ENCODE measurements at regions not wholly inside any gene's neighbourhood (a gene's known extent, or its start where the extent isn't known, plus 50 kb on each side); places are given as distances from the start of the nearest gene placed in this dataset.

GRCh38 chr19:31694761-31695160, 345.5 kb upstream of the TSHZ3 start:
- DNase-seq (ENCODE audit: extremely low read depth, low read depth) = no peak

DNA sequence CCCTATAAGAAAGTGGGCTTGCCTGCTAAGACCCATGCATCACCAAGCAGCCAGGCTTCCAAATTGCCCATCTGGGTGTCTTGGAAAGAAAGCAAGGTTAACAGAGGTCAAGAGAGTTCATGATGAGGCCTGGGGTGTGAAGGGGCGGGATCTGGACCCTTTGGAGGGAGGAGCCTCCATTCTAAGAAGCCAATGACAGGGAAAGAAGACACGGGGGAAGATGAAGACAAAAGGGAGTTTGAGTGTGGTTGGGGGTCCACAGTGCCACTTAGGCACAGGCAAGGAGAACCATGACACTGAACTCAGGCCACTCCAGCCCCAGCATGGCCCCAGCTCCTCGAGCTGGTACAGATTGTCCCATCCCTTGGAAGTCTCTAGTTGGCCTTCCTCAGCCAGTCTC, 350.2 kb upstream of the TSHZ3 start:
- DNase-seq (ENCODE audit: extremely low read depth, low read depth) = no peak

- DNase-seq (ENCODE audit: extremely low read depth, low read depth) = no peak
Measured at GRCh38 chr19:31701146-31701545, 351.9 kb upstream of the TSHZ3 start.

DNA sequence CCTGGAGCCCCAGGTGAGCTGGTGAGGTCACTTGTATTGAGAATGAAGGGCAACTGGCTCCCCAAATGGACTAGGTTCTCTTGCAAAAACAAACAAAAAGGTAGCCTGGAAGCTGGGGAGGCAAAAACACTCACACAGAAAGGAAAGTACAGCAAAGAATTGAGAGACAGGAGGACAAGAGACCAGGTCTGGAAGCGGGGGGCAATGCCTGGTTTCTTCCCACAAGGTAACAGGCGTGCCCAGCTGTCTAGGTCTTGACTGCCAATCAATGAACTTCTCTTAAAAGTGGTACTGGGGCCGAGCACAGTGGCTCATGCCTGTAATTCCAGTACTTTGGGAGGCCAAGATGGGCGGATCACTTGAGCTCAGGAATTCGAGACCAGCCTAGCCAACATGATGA, 356.4 kb upstream of the TSHZ3 start:
- DNase-seq (ENCODE audit: extremely low read depth, low read depth) = no peak

DNA sequence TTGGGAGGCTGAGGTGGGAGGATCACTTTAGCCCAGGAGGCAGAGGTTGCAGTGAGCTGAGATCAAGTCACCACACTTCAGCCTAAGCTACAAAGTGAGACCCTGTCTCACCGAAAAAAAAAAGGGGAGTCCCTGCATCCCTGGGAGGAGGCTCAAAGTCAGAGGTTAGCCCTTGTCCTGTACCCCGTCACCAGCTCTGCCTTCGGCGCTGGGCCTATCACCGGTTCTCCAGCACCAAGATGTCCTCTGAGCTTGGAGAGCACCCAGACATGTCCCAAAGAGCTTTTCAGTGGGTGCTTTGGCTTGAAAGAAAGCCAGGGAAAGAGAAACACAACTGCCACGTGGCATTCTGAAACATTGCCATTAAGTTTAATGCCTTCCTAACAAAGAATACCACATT, 356.9 kb upstream of the TSHZ3 start:
- DNase-seq (ENCODE audit: extremely low read depth, low read depth) = no peak

GRCh38 chr19:31706691-31707620, 357.7 kb upstream of the TSHZ3 start:
- no peak for DNase-seq (ENCODE audit: extremely low read depth, low read depth)

DNA sequence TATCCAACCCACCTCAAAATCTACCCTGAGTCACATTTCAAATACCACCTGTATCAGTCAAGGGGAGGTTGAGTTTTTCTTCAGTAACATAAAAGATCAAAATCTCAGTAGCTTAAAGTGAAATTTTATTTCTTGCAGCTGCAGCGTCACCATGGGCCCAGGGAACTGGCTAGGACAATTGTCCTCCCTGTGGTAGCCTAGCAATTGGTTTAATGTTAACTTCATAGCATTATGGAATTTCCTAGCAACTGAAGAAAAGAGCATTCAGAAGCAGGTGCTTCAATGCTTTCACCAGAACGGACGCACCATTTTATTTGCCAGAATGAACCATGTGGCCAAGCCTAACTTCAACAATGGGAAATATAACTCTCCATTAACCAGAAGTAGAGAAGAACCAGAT, 359.3 kb upstream of the TSHZ3 start:
- DNase-seq (ENCODE audit: extremely low read depth, low read depth) = no peak

DNA sequence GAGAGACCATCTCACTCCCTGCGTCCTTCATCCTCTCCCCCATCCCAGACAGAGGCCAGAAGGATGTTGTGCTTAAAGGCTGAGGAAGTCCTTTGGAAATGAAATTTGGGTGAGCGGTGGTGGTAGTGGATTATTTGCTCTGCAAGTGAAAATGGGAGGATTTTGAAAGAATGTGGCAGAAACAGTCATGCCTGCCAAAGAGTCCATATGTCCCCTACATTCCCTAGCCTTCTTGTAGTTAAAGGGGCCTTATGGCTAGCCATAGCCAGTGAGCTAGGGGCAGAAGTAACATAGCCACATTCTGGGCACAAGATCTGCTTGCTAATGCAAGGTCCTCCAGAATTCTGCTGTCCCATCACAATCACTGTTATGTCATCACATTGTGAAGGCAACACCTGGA, 360.2 kb upstream of the TSHZ3 start:
- no peak for DNase-seq (ENCODE audit: extremely low read depth, low read depth)

DNA sequence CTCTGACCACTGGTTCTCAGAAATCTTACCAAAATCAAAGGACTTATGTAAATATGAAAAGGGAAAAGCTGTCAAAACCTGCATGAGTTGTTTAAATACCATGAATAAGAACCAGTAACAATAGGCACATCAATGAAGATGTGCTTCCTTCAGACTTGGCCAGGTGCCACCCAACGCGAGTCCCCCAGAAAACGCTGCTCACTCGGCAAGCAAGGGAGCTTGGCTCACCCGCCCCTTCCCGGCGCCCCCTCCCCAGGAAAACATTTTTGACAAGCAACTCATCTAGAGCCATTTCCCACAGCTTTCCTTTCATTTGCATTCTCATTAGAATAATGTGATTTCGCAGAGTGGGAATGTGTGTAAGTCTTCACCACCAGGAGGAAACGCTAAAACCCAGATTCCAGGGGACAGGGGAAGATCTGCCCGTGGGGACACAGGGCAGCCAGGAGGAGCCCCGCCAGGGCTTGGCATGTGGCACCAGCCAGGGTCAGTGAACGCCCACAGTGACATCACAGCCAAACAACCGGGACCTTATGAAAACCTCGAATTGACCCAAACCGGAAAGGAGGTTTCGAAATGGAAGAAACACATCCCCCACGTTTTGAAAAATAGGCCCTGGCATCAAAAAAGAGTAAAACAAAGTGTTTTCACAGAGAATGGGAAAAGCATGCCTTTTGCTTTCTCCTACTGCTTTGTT, 366.2 kb upstream of the TSHZ3 start:
- no peak for DNase-seq (ENCODE audit: extremely low read depth, low read depth)

DNA sequence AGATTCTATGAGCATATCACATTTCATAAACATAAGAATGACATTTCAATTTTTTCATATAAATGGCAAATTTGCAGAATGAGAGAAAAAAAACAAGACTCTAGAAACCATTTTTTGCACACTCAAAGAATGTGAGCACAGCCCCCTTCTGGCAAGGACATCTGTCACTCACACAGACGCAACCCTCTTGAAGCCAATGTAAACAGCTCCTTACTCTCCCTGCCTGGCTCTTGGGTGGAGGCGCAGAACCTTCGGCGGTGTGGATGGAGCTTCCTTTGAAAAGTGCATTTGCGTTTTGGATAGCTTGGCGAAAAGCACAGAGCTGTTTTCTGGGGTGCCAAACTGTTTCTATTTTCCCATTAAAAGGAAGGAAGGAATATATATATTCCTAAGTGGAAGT, 367.6 kb upstream of the TSHZ3 start:
- DNase-seq (ENCODE audit: extremely low read depth, low read depth) = no peak

- DNase-seq (ENCODE audit: extremely low read depth, low read depth) = no peak
Measured at GRCh38 chr19:31717269-31717923, 368.2 kb upstream of the TSHZ3 start.

GRCh38 chr19:31718032-31718431, 368.8 kb upstream of the TSHZ3 start:
- DNase-seq (ENCODE audit: extremely low read depth, low read depth) = no peak

GRCh38 chr19:31718898-31719297, 369.7 kb upstream of the TSHZ3 start:
- DNase-seq (ENCODE audit: extremely low read depth, low read depth) = no peak

GRCh38 chr19:31723101-31723500, 373.9 kb upstream of the TSHZ3 start:
- DNase-seq (ENCODE audit: extremely low read depth, low read depth) = no peak

DNA sequence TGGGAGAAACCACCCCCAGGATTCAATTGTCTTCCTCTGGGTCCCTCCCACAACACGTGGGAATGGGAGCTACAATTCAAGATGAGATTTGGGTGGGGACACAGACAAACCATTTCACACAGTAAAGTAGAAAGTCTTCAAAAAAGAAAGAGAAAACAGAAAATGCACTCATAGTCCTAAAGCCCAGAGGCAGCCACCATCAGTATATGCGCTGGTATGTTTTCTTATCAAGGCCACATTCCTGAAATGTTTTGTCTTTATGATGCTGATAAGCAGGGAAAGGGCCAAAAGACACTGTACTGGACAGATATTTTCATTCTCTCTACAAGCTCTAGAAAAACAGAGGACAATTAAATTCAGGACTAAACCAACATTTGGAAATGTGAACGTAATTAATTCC, 375.8 kb upstream of the TSHZ3 start:
- DNase-seq (ENCODE audit: extremely low read depth, low read depth) = no peak

- DNase-seq (ENCODE audit: extremely low read depth, low read depth) = no peak
Measured at GRCh38 chr19:31727536-31727935, 378.3 kb upstream of the TSHZ3 start.

- no peak for DNase-seq (ENCODE audit: extremely low read depth, low read depth)
Measured at GRCh38 chr19:31730270-31730669, 381.0 kb upstream of the TSHZ3 start.

- DNase-seq (ENCODE audit: extremely low read depth, low read depth) = no peak
Measured at GRCh38 chr19:31733591-31733990, 384.4 kb upstream of the TSHZ3 start.

DNA sequence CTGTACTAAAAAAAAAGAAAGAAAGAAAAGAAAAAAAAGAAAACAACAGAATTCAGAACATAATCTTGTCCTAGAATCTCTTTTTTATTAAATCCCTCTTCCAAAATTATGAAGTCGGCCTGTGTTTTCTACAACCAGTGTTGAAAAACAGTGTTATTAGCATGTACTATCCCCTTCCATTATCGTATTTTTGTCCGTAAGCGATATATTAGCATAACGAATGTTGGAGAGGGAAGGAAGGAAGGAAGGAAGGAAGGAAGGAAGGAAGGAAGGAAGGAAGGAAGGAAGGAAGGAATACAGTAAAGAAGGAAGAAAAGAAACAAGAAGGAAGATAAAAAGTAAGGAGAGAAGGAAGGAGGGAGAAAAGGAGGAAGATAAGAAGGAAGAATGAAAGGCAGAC, 393.0 kb upstream of the TSHZ3 start:
- DNase-seq (ENCODE audit: extremely low read depth, low read depth) = no peak

DNA sequence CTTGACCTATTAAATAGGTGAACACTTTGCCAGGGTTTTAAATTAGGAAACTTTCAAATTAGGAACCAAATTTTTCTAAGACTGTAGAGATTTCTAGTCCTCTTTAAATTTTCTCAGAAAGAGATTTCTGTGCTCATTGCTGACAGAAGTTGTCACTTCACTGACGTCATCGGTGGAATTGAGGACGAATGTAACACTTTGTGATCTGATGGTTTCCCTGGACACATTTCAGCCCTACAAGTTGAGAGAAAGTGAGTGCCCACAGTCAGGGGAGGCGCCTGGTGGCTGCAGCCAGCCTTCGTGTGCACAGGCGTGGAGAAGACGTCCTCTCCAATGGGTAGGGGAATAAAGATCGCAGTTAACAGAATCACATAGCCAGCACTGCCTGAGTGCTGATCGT, 396.5 kb upstream of the TSHZ3 start:
- DNase-seq (ENCODE audit: extremely low read depth, low read depth) = no peak

- DNase-seq (ENCODE audit: extremely low read depth, low read depth) = no peak
Measured at GRCh38 chr19:31749231-31749630, 400.0 kb upstream of the TSHZ3 start.

GRCh38 chr19:31759359-31759758, 410.1 kb upstream of the TSHZ3 start:
- no peak for DNase-seq (ENCODE audit: extremely low read depth, low read depth)
